ENCODE measurements at regions not wholly inside any gene's neighbourhood (a gene's known extent, or its start where the extent isn't known, plus 50 kb on each side); places are given as distances from the start of the nearest gene placed in this dataset.

DNA sequence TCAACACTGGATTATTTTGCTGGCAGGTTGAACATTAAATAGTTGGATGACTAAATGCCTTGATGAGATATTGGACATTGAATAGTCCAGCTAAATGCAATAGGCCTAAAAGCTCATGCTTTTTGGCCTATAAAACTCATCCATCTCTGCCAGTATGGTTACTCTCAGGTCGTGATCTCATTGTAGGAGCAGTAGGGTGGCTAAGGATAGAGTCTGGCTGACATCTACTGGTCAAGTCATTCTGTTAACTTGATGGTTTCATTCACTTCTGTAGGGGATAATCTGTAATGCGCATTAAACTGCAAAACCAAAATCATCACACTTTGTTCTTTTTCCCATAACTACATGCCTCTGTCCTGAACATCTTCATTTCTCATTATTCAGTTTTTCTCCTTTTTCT, 227.0 kb downstream of the DKK2 start:
- H3K9me3 ChIP-seq: no peaks in the 10 kb centered on the region
- Mint-ChIP-seq H3K27me3 (ENCODE audit: insufficient read depth, unreplicated experiment) (no peaks in the 10 kb centered on the region), H3K9me3 (ENCODE audit: unreplicated experiment) (no peaks in the 10 kb centered on the region), H3K27ac (ENCODE audit: unreplicated experiment) (no peak overlapping the region), H3K36me3 (ENCODE audit: insufficient read depth, unreplicated experiment) (no peaks in the 10 kb centered on the region), H3K4me3 (ENCODE audit: unreplicated experiment) (no peak overlapping the region), H3K4me1 (ENCODE audit: low read depth, unreplicated experiment) (peaks cover 13% of the 10 kb centered on the region)
- TF ChIP-seq, protein P1, sequence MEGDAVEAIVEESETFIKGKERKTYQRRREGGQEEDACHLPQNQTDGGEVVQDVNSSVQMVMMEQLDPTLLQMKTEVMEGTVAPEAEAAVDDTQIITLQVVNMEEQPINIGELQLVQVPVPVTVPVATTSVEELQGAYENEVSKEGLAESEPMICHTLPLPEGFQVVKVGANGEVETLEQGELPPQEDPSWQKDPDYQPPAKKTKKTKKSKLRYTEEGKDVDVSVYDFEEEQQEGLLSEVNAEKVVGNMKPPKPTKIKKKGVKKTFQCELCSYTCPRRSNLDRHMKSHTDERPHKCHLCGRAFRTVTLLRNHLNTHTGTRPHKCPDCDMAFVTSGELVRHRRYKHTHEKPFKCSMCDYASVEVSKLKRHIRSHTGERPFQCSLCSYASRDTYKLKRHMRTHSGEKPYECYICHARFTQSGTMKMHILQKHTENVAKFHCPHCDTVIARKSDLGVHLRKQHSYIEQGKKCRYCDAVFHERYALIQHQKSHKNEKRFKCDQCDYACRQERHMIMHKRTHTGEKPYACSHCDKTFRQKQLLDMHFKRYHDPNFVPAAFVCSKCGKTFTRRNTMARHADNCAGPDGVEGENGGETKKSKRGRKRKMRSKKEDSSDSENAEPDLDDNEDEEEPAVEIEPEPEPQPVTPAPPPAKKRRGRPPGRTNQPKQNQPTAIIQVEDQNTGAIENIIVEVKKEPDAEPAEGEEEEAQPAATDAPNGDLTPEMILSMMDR (IDR thresholded peaks at IDR 0.05; ENCODE audit: insufficient read depth in 1 of 2, low read depth in 1 of 2, low read length in 1 of 2, severe bottlenecking in 1 of 2, unreplicated experiment in 1 of 2): peak; percentile 34 to 43
- no peaks in the 10 kb centered on the region for H3K27me3 ChIP-seq (replicated peaks; ENCODE audit: control insufficient read depth, insufficient read depth, low read length)
- ChIA-PET POLR2A (no interaction called here), CTCF (interaction anchor here (1.0 kb wide), 1 partner anchor 440 kb away, joined by 10 read pairs; the partner anchor contains the start of gene GIMD1)
- H3K36me3 ChIP-seq (ENCODE audit: control insufficient read depth, insufficient read depth, low read length): no peaks in the 10 kb centered on the region
- H3K4me3 ChIP-seq (ENCODE audit: low read depth, low read length): no peak overlapping the region
- BruUV-seq (replicated peaks): no TSS peak
- DNase-seq: peak; percentile 40
- peaks cover 8% of the 10 kb centered on the region for H3K4me1 ChIP-seq
- intact Hi-C loops (cut with micrococcal nuclease; ENCODE audit: unreplicated experiment): loop anchor here (1.0 to 10.0 kb wide), 6 partner anchors 118 to 570 kb away; no protein-coding TSS in a partner anchor

DNA sequence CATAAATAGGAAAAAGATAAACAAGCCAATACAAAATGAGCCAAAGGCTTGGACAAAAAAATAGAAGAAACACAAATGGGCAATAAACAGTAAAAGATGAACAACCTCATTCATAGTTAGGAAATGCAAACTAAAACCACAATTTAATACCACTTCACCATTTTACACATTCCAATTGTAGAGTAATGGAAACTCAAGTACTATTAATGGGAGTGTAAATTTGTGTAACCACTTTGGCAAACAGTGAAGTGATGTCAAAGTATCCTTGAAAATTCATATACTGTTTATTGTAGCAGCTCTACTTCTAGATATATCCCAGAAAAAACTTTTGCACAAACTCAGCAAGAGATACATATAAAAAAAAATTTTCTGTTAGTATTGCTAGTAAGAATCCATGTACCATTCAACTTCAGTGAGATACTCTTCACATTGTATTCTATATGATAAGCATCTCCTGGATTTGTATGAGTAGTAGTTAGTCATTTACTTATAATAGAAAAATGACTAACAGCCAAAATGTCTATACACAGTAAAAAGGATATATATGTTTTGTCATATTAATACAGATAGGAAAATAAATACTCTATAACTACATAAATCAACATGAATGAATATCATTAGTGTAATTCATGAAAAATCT, 229.8 kb downstream of the DKK2 start:
- H3K4me1 Mint-ChIP-seq (ENCODE audit: low read depth, unreplicated experiment): peaks cover 18% of the 10 kb centered on the region
- Histone ChIP-seq H3K27me3 (replicated peaks; ENCODE audit: control insufficient read depth, insufficient read depth, low read length) (no peaks in the 10 kb centered on the region), H3K36me3 (ENCODE audit: control insufficient read depth, insufficient read depth, low read length) (no peaks in the 10 kb centered on the region), H3K9me3 (no peaks in the 10 kb centered on the region), H3K4me1 (peaks cover 15% of the 10 kb centered on the region), H3K4me3 (ENCODE audit: low read depth, low read length) (no peak overlapping the region)
- no peaks in the 10 kb centered on the region for H3K36me3 Mint-ChIP-seq (ENCODE audit: insufficient read depth, unreplicated experiment)
- H3K9me3 Mint-ChIP-seq (ENCODE audit: unreplicated experiment): no peaks in the 10 kb centered on the region
- intact Hi-C loops (cut with micrococcal nuclease; ENCODE audit: unreplicated experiment): loop anchor here (10.0 kb wide), 1 partner anchor 301 kb away; no protein-coding TSS in a partner anchor
- no peak overlapping the region for H3K27ac Mint-ChIP-seq (ENCODE audit: unreplicated experiment)
- H3K4me3 Mint-ChIP-seq (ENCODE audit: unreplicated experiment): no peak overlapping the region
- CTCF ChIA-PET: no interaction called here
- no TSS peak for BruUV-seq (replicated peaks)
- TF ChIP-seq, protein P1 (IDR thresholded peaks at IDR 0.05; ENCODE audit: insufficient read depth in 1 of 2, low read depth in 1 of 2, low read length in 1 of 2, severe bottlenecking in 1 of 2, unreplicated experiment in 1 of 2): no peak
- no peaks in the 10 kb centered on the region for H3K27me3 Mint-ChIP-seq (ENCODE audit: insufficient read depth, unreplicated experiment)
- POLR2A ChIA-PET: no interaction called here
- DNase-seq: no peak

DNA sequence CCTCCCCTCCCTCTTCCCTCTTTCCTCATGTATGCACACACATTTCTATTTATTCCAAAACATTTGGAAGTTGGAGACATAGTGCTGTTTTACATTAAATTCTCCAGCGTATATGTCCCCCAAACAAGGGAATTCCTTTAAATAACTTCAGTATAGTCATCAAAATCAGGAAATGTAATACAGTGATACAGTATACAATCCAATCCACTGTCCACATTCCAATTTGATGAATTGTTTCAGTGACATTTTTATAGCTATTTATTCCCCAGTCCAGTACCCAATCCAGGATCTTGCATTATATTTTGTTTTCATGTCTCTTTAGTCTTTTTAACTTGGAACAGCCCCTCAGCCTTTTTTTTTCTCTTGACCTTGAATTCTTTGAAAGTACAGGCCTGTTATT, 233.0 kb downstream of the DKK2 start:
- peaks cover 29% of the 10 kb centered on the region for H3K4me1 ChIP-seq
- no peaks in the 10 kb centered on the region for H3K36me3 ChIP-seq (ENCODE audit: control insufficient read depth, insufficient read depth, low read length)
- peaks cover 14% of the 10 kb centered on the region for H3K4me1 Mint-ChIP-seq (ENCODE audit: low read depth, unreplicated experiment)
- ChIA-PET CTCF (no interaction called here), POLR2A (no interaction called here)
- no peaks in the 10 kb centered on the region for H3K9me3 ChIP-seq
- no peak overlapping the region for H3K4me3 Mint-ChIP-seq (ENCODE audit: unreplicated experiment)
- H3K4me3 ChIP-seq (ENCODE audit: low read depth, low read length): no peak overlapping the region
- H3K27ac Mint-ChIP-seq (ENCODE audit: unreplicated experiment): no peak overlapping the region
- BruUV-seq (replicated peaks): no TSS peak
- TF ChIP-seq, protein P1 (IDR thresholded peaks at IDR 0.05; ENCODE audit: insufficient read depth in 1 of 2, low read depth in 1 of 2, low read length in 1 of 2, severe bottlenecking in 1 of 2, unreplicated experiment in 1 of 2): no peak
- DNase-seq: no peak
- H3K27me3 ChIP-seq (replicated peaks; ENCODE audit: control insufficient read depth, insufficient read depth, low read length): no peaks in the 10 kb centered on the region
- H3K9me3 Mint-ChIP-seq (ENCODE audit: unreplicated experiment): no peaks in the 10 kb centered on the region
- H3K36me3 Mint-ChIP-seq (ENCODE audit: insufficient read depth, unreplicated experiment): no peaks in the 10 kb centered on the region
- intact Hi-C loops (cut with micrococcal nuclease; ENCODE audit: unreplicated experiment): loop anchor here (10.0 kb wide), 1 partner anchor 298 kb away; no protein-coding TSS in a partner anchor
- no peaks in the 10 kb centered on the region for H3K27me3 Mint-ChIP-seq (ENCODE audit: insufficient read depth, unreplicated experiment)

All from Caco-2 (cell line).